Astrocyte (in vitro differentiated cells and primary cell): ENCODE measurements at regions not wholly inside any gene's neighbourhood (a gene's known extent, or its start where the extent isn't known, plus 50 kb on each side); places are given as distances from the start of the nearest gene placed in this dataset.

Source experiments
- CTCF ChIP-seq: IDR thresholded peaks from 2 replicates; pipeline ENCODE4 v1.5.1; 2011; ENCODE audit warnings: low read depth, mild to moderate bottlenecking, inconsistent platforms, low read length, moderate library complexity; ENCODE audit not compliant: insufficient read depth
- EZH2 ChIP-seq: IDR thresholded peaks from 2 replicates; pipeline ENCODE4 v1.6.1; 2012; ENCODE audit warnings: mild to moderate bottlenecking, low read length, inconsistent platforms; ENCODE audit not compliant: insufficient read depth

GRCh38 chr1:242842094-242842493 lies 317.6 kb upstream of the PLD5 start:
- no peak for TF ChIP-seq CTCF
- no peak for TF ChIP-seq EZH2
